HUES6 (cell line): ENCODE measurements at regions not wholly inside any gene's neighbourhood (a gene's known extent, or its start where the extent isn't known, plus 50 kb on each side); places are given as distances from the start of the nearest gene placed in this dataset.

Experiments
- H3K27ac ChIP-seq: 2 replicates; pipeline ENCODE4 v1.7.0; 2013; ENCODE audit warnings: low read depth, mild to moderate bottlenecking, low read length, inconsistent platforms
- H3K27me3 ChIP-seq: 2 replicates; pipeline ENCODE4 v1.6.1; 2013; ENCODE audit warnings: low read length; ENCODE audit not compliant: control insufficient read depth, insufficient read depth
- H3K36me3 ChIP-seq: 2 replicates; pipeline ENCODE4 v1.6.1; 2013; ENCODE audit warnings: low read length; ENCODE audit not compliant: control insufficient read depth, insufficient read depth
- H3K4me1 ChIP-seq: 2 replicates; pipeline ENCODE4 v1.6.1; 2013; ENCODE audit warnings: low read length; ENCODE audit not compliant: control insufficient read depth, insufficient read depth
- H3K4me3 ChIP-seq: 2 replicates; pipeline ENCODE4 v1.5.1; 2013; ENCODE audit warnings: low read depth, low read length
- H3K9ac ChIP-seq: one replicate; pipeline ENCODE4 v1.6.1; 2013; ENCODE audit warnings: mild to moderate bottlenecking, low read length
- H3K9me3 ChIP-seq: 2 replicates; pipeline ENCODE4 v1.6.1; 2013; ENCODE audit warnings: low read depth, low read length; ENCODE audit not compliant: control insufficient read depth, insufficient read depth

GRCh38 chr10:111131168-111131799 lies 54.5 kb downstream of the ADRA2A start:
- Histone ChIP-seq H3K36me3 (no peaks in the 10 kb centered on the region), H3K27ac (no peak overlapping the region), H3K4me3 (no peak overlapping the region), H3K9me3 (no peaks in the 10 kb centered on the region), H3K27me3 (peaks cover 6% of the 10 kb centered on the region; the same call in 1 of the 2 replicates), H3K4me1 (peaks cover 31% of the 10 kb centered on the region), H3K9ac (no peak overlapping the region)

GRCh38 chr10:111137007-111137406 lies 60.2 kb downstream of the ADRA2A start:
- Histone ChIP-seq H3K9me3 (no peaks in the 10 kb centered on the region), H3K4me1 (peaks cover 29% of the 10 kb centered on the region), H3K27me3 (no peaks in the 10 kb centered on the region; the same call in 1 of the 2 replicates), H3K36me3 (no peaks in the 10 kb centered on the region), H3K27ac (peak overlapping the region; percentile 51; the same call in 1 of the 2 replicates), H3K4me3 (no peak overlapping the region), H3K9ac (no peak overlapping the region)

- Histone ChIP-seq H3K36me3 (no peaks in the 10 kb centered on the region), H3K9ac (no peak overlapping the region), H3K4me1 (peaks cover 29% of the 10 kb centered on the region), H3K9me3 (no peaks in the 10 kb centered on the region), H3K4me3 (no peak overlapping the region), H3K27me3 (no peaks in the 10 kb centered on the region; the same call in 1 of the 2 replicates), H3K27ac (peak overlapping the region; percentile 51; the same call in 1 of the 2 replicates)
Observed at GRCh38 chr10:111137587-111137986, 60.8 kb downstream of the ADRA2A start.

GRCh38 chr10:111138544-111138943 lies 61.7 kb downstream of the ADRA2A start:
- Histone ChIP-seq H3K9ac (no peak overlapping the region), H3K27me3 (no peaks in the 10 kb centered on the region; the same call in 1 of the 2 replicates), H3K4me1 (peaks cover 29% of the 10 kb centered on the region), H3K36me3 (no peaks in the 10 kb centered on the region), H3K27ac (no peak overlapping the region), H3K4me3 (no peak overlapping the region), H3K9me3 (no peaks in the 10 kb centered on the region)

- Histone ChIP-seq H3K27me3 (no peaks in the 10 kb centered on the region; the same call in 1 of the 2 replicates), H3K27ac (no peak overlapping the region), H3K4me3 (no peak overlapping the region), H3K9me3 (no peaks in the 10 kb centered on the region), H3K4me1 (peaks cover 29% of the 10 kb centered on the region), H3K9ac (no peak overlapping the region), H3K36me3 (no peaks in the 10 kb centered on the region)
Observed at GRCh38 chr10:111139567-111139966, 62.7 kb downstream of the ADRA2A start.

- no peak overlapping the region for H3K4me3 ChIP-seq
- H3K9me3 ChIP-seq, result no peaks in the 10 kb centered on the region
- no peak overlapping the region for H3K9ac ChIP-seq
- H3K27ac ChIP-seq, result no peak overlapping the region
- no peaks in the 10 kb centered on the region for H3K36me3 ChIP-seq
- peaks cover 19% of the 10 kb centered on the region for H3K4me1 ChIP-seq
- H3K27me3 ChIP-seq, result no peaks in the 10 kb centered on the region; the same call in 1 of the 2 replicates
Observed at GRCh38 chr10:111142092-111142768, 65.4 kb downstream of the ADRA2A start.

- Histone ChIP-seq H3K4me3 (no peak overlapping the region), H3K27ac (no peak overlapping the region), H3K9ac (no peak overlapping the region), H3K27me3 (no peaks in the 10 kb centered on the region; the same call in 1 of the 2 replicates), H3K36me3 (no peaks in the 10 kb centered on the region), H3K9me3 (no peaks in the 10 kb centered on the region), H3K4me1 (no peaks in the 10 kb centered on the region; the same call in 1 of the 2 replicates)
Observed at GRCh38 chr10:111146025-111146640, 69.3 kb downstream of the ADRA2A start.

GRCh38 chr10:111148025-111148424 lies 71.2 kb downstream of the ADRA2A start:
- Histone ChIP-seq H3K27me3 (no peaks in the 10 kb centered on the region; the same call in 1 of the 2 replicates), H3K9ac (no peak overlapping the region)

GRCh38 chr10:111148440-111148839 lies 71.6 kb downstream of the ADRA2A start:
- H3K9me3 ChIP-seq, result no peaks in the 10 kb centered on the region
- H3K9ac ChIP-seq, result no peak overlapping the region
- no peaks in the 10 kb centered on the region for H3K4me1 ChIP-seq
- no peaks in the 10 kb centered on the region; the same call in 1 of the 2 replicates for H3K27me3 ChIP-seq
- H3K27ac ChIP-seq, result no peak overlapping the region
- H3K4me3 ChIP-seq, result no peak overlapping the region
- H3K36me3 ChIP-seq, result no peaks in the 10 kb centered on the region

More at GRCh38 chr10:111148025-111148424, 71.2 kb downstream of the ADRA2A start:
- Histone ChIP-seq H3K4me3 (no peak overlapping the region), H3K4me1 (no peaks in the 10 kb centered on the region), H3K27ac (no peak overlapping the region), H3K36me3 (no peaks in the 10 kb centered on the region), H3K9me3 (no peaks in the 10 kb centered on the region)

- Histone ChIP-seq H3K27ac (no peak overlapping the region), H3K27me3 (no peaks in the 10 kb centered on the region; the same call in 1 of the 2 replicates), H3K36me3 (no peaks in the 10 kb centered on the region), H3K9me3 (no peaks in the 10 kb centered on the region), H3K4me1 (no peaks in the 10 kb centered on the region), H3K9ac (no peak overlapping the region), H3K4me3 (no peak overlapping the region)
Observed at GRCh38 chr10:111150691-111151090, 73.9 kb downstream of the ADRA2A start.
